ENCODE measurements at regions not wholly inside any gene's neighbourhood (a gene's known extent, or its start where the extent isn't known, plus 50 kb on each side); places are given as distances from the start of the nearest gene placed in this dataset.

GRCh38 chr6:54633601-54634000, 213.0 kb upstream of the FAM83B start:
- DNase-seq, result no peak

GRCh38 chr6:54640911-54641310, 205.7 kb upstream of the FAM83B start:
- no peak for DNase-seq

- peak in 1 of 51 donors; percentile 9 for DNase-seq
Measured at GRCh38 chr6:54646069-54646950, 200.3 kb upstream of the FAM83B start.

GRCh38 chr6:54646951-54647664, 199.5 kb upstream of the FAM83B start:
- DNase-seq, result no peak

GRCh38 chr6:54654381-54654780, 192.2 kb upstream of the FAM83B start:
- no peak for DNase-seq

- DNase-seq, result no peak
Measured at GRCh38 chr6:54655162-54655561, 191.4 kb upstream of the FAM83B start.

GRCh38 chr6:54665278-54665677, 181.3 kb upstream of the FAM83B start:
- no peak for DNase-seq

- DNase-seq, result no peak
Measured at GRCh38 chr6:54680531-54680930, 166.0 kb upstream of the FAM83B start.

GRCh38 chr6:54681267-54681666, 165.3 kb upstream of the FAM83B start:
- no peak for DNase-seq

GRCh38 chr6:54681987-54682386, 164.6 kb upstream of the FAM83B start:
- no peak for DNase-seq

GRCh38 chr6:54689620-54690019, 157.0 kb upstream of the FAM83B start:
- DNase-seq, result no peak

GRCh38 chr6:54690596-54690995, 156.0 kb upstream of the FAM83B start:
- DNase-seq, result no peak

- no peak for DNase-seq
Measured at GRCh38 chr6:54694928-54695532, 151.5 kb upstream of the FAM83B start.

GRCh38 chr6:54695815-54696214, 150.8 kb upstream of the FAM83B start:
- no peak for DNase-seq

GRCh38 chr6:54697424-54697823, 149.1 kb upstream of the FAM83B start:
- peak in 1 of 51 donors; percentile 10 for DNase-seq

- no peak for DNase-seq
Measured at GRCh38 chr6:54698974-54699373, 147.6 kb upstream of the FAM83B start.

- no peak for DNase-seq
Measured at GRCh38 chr6:54700158-54700557, 146.4 kb upstream of the FAM83B start.

- no peak for DNase-seq
Measured at GRCh38 chr6:54702772-54703171, 143.8 kb upstream of the FAM83B start.

- no peak for DNase-seq
Measured at GRCh38 chr6:54706391-54706790, 140.2 kb upstream of the FAM83B start.

GRCh38 chr6:54706844-54707605, 139.5 kb upstream of the FAM83B start:
- no peak for DNase-seq

- DNase-seq, result no peak
Measured at GRCh38 chr6:54710456-54710855, 136.1 kb upstream of the FAM83B start.

GRCh38 chr6:54716010-54716409, 130.6 kb upstream of the FAM83B start:
- DNase-seq, result no peak
